DMS 273 (cell line): ENCODE measurements at regions not wholly inside any gene's neighbourhood (a gene's known extent, or its start where the extent isn't known, plus 50 kb on each side); places are given as distances from the start of the nearest gene placed in this dataset.
"Not testable (repeated sequence)": the region's sequence is repeated elsewhere in the genome, so short reads cannot be mapped to it uniquely, and the experiment has no call there.

Source experiments
- DNase-seq: peaks from one replicate; lab custom pipeline; 2025; ENCODE audit not compliant: unreplicated experiment; lab: John Stamatoyannopoulos, UW

DNA sequence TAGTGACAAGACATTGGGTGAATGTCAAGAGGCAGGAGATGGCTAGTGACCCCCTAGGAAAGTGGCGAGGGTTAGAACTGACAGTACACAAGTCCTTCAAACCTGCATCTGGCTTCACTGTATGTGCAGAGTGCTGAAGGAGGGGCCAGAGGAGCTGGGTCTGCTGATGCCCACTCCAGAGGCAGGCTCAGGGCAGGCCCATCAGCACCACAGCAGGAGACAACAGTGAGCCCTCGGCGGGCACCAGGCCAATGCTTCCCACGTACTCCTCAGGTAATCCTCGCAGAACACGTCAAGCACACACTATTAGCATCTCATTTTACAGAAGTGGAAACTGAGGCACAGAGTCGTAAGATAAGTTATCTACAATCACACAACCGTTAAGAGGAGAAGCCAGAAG, 76.1 kb upstream of the SH3PXD2B start:
- DNase-seq: no peak

DNA sequence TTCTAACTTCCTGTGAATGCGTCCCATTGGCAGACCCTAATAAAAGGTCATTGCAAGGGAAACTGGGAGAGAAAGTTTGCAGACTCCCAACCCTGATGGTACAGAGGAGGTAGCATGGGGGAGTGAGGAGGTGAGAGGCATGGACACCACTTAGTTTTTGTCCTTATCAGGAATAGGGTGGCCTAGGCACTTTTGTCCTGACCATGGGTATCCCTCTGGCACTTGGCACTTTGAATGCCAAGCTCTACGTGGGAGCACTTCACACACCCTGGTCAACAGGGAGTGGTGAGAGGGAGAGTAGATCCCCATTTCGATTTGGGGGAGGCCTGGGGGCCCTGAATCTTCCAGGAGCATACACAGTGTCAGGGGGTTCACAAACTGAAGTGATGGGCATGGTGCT, 75.6 kb upstream of the SH3PXD2B start:
- no peak for DNase-seq

DNA sequence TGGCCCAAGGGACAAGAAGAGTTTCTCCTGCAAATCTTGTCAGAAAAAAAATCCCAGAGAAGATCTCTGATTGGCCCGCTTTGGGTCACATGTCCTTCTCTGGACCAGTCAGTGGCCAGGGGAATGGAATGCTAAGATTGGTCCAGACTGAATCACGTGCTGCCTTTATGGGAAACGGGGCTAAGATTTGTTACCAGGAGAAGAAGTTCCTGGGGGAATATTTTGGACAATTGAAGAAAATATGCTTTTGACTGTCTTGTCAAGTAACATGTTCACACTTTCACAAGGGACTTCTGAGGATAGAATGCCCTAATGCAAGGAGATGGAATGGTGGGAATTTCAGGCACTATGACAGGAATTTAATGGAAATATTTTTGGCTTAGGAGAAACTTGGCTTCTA, 74.1 kb upstream of the SH3PXD2B start:
- no peak for DNase-seq

DNA sequence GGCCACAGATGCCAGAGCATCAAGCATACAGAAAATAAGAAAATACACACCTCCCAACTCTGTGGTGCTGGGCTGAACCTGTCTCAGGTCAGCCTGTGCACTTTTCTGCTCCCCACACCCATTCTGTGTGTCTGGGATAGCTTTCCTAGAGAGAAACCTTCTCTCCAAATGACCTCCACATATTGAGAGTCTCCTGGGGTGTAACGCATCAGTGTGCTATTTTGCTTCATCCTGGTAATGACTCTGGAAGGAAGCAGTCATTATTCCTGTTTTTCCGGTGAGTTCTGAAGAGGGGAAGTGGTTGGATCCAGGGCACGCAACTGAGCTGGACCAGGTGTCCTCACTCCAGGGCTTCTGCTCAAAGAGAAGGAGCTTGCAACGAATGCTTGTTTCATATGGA, 73.2 kb upstream of the SH3PXD2B start:
- DNase-seq: no peak

DNA sequence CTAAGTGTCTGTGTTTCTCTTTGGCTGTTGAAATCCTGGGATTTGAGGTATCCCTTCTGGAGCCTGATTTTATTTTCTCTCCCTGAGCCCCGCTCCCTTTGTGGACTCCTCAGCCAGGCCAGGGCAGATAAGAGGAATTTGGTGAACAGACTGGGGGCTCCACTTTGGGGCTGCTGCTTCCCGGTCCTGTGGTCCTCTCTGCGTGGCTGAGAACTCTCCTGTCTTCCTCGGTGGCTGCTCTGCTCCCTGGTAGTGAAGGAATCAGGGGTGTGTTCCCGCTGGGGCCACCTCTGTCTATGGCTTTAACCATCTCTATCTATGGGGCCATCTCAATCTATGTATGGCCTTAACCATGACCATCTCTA, 71.7 kb upstream of the SH3PXD2B start:
- no peak for DNase-seq

DNA sequence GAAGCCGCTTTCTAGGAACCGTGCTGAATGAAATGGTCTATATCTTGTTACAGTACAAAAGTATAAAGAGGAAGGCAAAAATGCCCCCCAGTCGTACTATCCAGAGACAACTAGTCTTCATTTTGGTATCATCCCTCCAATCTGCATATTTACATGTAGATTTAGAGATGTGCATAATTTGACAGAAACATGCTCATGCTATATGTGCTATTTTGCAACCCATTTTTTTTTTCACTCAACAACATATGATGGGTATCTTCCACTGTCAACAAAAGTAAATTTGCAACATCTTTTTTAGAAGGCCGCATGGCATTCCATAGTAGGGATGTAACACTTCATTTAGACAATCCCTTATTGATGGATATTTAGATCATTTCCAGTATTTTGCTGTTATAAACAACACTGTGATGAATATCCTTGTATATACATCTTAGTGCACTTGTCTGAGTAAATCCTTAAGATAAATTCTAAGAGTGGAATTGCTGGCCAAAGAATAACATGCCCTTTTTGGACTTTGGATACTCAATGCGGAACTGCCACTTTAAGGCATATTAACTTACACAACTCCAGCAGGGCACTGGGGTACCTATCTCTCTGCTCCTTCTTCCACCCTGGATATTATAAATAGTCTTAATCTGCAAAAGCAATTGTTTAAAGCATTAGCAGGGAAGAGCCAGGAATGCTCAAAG, 71.1 kb upstream of the SH3PXD2B start:
- DNase-seq: no peak

DNA sequence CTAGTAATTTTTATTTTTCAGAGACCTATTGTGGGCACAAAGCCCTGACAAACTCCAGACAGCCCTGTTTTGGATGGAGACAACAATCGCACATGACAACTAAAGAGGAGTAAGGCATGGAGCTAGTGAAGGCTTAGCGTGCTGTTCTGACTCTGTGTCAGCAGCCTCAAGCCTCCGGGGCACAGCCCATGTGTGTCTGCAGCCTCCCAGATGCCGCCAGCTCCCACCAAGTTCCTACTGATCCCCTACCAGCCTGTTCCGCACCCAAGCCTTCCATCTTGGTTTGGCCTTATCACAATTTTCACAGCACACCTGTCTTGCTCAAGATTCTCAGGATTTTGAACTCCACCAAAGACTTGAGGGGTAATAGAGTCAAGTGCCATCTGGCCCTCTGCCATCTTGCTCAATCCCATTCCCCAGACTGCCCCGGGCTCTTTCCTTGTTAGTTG, 70.3 kb upstream of the SH3PXD2B start:
- no peak for DNase-seq

DNA sequence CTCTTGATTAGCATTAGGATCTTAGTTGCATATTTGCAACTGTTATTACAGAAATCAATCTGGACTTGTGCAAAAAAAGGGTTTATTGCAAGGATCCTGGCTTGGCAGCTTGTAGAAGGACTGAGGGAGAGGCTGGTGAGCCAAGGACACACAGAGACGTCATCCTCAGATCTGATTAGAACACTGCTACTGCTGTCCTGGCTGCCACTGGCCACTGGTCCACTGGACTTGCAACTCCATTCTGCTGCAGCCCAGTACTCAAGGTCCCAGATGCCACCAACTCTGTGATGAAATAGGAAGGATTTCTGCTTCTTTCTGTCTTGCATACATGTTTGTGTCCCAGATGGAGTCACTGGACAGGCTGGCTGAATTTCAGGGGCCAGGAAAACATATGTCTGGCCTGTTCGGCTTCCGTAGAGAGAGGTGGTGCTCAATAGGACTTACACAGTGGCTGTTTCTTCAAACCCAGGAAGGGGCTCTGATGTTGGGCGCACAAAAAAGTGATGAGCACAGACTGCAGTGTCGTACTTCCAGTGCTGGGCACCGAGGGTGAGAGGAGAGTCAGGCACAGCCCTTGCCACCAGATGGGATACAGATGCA, 68.9 kb upstream of the SH3PXD2B start:
- DNase-seq: no peak

DNA sequence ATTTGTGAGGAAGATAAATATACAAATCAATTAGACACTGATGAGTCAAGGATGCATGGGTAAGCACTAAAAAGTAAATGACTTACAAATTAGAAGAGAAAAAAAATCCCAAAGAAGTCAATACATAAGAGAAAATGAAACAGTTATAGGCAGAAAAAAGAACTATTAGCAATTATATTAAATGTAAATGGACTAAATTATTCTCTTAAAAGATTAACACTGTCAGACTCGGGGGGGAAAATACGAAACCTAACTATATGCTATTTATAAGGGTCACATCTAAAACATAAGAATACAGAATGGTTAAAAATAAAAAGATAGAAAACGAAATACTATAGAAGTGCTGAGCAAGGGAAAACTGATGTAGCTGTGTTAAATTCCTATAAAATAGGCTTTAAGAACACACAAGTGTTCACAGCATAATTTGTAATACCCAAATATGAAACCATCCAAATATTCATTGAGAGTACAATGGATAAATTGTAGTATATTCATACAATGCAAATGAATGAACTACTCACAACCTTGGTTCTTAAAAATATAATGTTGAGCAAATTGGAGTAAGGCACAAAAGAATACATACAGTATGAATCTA, 67.1 kb upstream of the SH3PXD2B start:
- no peak for DNase-seq

DNA sequence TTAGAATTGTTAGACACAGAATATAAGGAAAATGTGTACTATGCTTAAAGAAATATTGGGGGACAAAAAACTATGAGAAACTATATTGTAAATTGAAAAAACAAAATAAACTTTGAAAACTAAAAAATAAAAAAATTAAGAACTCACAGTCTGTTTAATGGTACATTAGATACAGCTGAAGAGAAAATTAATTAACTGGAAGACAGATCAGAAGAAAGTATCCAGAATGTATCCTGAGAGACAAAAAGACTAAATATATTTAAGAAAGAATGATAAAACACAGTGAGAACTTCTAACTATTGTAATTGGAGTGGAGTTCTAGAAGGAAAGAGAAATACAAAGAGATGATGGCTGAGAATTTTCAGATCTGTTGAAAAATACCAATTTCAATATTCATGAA, 57.6 kb upstream of the SH3PXD2B start:
- DNase-seq: no peak

DNA sequence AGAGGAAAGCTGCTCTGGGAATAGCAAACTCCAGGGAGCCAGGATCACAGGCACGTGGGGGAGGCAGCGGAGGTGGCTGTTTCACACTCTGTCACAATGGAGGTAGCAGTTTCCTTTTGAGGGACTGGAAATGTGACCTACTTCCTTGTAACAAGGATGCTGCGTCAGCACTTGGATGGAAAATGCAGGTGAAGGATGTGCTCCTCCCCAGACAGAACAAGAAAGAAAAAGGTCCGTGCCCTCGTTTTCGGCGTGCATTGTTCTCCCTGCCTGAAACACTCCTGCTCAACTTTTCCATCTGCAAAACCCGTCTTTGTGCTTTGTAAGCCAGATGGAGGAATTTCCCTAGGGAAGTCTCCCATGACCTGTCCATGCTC, 55.1 kb upstream of the SH3PXD2B start:
- DNase-seq: no peak

DNA sequence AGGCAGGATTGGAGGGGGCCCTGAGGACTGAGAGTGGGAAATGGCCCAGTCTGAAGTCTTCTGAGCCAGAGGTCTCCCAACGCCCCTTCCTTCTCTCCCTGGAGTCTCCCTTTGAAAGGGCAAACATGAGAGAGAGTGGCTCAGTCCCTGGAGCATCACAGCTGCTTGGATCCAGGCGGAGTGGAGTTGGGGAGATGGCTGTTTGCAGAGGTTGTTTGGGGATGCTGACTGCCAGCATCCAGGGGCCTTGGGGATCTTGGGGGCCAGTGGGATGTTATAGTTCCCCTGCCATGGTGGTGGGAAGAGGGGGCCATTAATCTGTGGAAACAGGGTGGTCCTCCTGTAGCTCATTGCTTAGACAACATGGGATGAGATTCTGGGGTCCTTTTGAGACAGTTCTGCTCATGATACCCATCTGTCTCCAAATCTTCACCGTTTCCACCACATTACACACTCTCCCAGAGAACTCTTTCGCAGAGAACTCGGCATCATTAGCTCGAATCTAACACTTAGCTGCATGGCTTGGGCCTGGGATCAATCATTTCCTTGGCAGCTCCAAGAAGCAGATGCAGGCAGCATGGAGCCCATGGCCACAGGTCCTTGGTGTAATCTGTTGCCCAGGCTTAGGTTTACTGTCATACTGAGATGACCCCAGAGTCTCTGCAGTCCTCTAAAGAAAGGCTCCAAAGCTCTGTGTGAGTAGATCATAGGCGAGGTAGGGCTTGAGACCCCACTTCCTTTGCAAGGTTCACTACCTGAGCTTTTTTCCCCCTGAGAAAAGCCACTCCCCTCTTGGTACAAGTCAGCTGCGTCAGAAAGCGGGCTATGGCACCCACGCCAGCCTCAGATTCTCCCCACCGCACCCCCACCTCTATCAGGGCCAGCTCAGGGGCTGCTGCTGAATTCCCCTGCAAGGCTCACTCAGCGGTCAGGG, 54.4 kb upstream of the SH3PXD2B start:
- DNase-seq: no peak

DNA sequence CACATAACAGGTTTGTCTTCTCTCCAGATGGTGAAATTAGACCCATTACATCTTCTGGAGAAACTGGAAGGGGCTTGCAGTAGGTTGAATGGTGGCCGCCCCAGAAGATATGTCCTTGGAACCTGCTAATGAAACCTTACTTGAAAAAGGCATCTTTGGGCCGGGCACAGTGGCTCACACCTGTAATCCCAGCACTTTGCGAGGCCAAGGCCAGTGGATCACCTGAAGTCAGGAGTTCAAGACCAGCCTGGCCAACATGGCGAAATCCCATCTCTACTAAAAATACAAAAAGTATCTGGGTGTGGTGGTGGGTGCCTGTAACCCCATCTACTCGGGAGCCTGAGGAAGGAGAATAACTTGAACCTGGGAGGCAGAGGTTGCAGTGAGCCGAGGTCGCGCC, 53.2 kb upstream of the SH3PXD2B start:
- DNase-seq: not testable (repeated sequence)

DNA sequence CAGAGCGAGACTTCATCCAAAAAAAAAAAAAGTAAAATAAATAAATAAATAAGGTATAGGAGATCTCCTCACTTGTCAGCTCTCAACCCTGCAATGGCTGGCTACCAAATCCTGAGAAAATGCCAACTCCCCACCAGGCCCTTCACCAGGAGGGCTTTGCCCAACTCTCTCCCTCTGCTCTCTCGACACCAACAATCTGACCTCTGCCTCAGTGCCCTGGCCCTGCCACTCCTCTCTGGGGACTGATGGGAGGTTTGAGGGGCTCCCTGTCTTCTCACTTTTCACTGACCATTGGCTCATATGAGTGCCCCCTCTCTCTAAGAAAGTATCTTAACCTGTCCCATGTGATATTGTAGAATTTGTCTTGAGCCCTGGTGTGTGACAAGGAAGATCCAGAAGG, 52.6 kb upstream of the SH3PXD2B start:
- DNase-seq: no peak

DNA sequence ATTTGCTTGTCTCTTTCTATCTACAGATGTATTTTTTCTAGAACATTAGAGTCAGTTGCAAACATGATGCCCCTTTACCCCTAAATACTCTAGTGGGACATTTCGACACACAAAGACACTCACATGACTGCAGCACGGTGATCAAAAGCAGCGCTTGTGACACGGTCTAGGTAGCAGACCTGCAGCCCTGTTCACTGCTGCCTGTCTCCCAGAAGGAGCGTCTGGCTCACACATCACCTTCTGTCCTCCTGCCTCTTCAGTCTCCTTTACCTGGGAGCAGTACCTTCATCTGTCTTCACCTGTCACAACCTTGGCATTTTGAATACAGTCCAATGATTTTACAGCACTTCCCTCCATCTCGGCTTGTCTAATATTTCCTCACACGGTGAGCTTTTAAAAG, 51.9 kb upstream of the SH3PXD2B start:
- DNase-seq: no peak

DNA sequence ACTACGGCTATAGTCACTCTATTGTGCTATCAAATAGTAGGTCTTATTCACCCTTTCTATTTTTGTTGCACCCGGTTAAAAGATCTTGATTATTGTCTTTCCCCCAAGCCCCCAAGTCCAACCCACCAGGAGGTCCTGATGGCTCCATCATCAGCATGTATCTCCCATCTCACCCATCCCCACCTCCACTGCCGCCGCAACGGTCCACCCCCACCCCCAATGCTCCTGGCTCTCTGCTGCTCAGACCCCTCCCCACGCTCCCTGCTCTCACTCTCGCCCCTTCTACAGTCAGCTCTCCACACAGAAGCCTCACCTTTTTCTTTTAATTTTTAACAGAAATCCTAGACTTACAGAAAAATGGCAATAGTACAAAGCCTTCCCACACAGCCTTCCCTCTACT, 51.5 kb upstream of the SH3PXD2B start:
- no peak for DNase-seq

DNA sequence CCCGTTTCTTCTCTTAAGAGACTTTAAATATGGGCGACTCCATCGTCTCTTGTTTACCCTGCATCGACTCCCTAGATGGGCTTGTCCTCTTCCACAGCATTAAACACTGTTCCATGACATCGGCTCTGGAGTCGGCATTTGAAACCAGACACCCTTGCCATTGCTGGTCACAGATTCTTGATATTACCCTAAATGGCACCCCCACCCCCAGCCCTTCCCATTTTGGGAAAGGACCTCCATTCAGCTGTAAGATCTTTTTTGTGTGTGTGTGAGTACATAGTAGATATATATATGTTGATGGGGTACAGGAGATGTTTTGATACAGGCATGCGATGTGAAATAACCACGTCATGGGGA, 51.1 kb upstream of the SH3PXD2B start:
- no peak for DNase-seq

DNA sequence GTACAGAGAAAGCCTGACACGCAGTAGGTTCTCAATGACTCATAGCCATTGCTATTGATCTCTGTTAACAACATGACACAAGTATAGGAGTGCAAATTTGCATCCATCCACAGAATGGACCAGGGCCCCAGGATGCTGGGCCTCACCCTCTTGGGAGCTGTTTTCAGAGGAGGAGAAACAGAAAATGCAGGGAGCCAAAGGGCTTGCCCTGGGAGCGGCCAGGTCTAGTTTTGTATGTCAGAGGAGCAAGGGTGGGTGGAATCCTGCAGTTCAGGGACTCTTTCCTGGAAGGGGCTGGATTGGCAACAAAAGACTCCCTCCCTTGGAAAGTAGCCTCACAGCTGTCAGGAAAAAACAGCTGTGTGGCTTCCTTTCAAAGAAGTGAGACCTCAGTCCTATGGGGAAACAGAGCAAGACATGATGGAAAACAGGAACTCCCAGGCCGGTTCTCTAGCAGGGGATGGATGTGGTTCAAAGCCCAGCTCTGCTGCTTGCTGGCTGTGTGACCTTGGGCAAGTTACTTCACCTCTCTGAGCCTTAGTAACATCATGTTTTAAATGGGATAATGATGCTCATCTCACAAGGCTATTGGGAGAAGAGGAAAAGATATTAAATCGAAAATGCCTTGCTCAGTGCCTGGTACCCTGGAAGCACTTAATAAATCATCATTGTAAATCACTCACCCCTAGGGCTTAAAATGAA, 50.5 kb upstream of the SH3PXD2B start:
- no peak for DNase-seq

DNA sequence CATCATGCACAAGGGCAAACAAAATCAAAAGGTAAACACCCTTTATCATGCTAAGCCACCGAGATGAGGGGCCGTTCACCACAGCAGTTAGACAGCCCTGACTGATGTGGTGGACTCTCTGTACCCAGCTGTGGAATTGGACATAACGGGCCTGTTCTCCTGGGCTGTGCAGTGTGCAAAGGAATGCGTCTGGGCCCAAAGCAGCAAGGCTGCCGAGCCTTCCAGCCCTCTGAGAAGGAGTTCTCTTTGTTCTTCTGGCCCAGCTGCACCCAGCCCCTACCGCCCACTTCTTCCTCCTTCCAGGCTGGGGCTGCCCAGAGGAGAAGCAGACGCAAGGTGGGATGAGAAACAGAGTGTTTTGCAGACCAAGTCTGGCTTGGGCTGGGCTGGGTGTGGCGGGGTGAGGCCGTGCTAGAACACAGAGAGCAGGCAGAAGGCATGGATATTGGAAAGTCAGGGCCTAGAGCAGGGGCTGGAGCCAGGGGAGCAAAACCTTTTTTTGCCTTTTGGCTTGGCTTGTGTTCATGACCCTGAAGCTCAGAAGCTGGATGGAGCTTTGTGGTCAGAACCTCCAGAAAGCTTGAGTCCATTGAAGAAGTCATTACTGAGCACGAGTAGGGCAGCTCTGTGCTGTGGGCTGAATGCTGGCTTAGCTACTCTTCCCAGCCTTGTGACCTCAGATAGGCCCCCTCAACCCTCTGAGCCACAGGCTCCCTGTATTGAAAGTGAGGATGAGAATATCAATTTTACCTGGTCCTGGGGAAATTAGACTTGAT, 49.8 kb upstream of the SH3PXD2B start:
- DNase-seq: no peak
